Liver (tissue), 8 donors: ENCODE measurements at regions not wholly inside any gene's neighbourhood (a gene's known extent, or its start where the extent isn't known, plus 50 kb on each side); places are given as distances from the start of the nearest gene placed in this dataset.

ENCODE experiments used
- DNase-seq: peaks from one replicate; pipeline ENCODE4 v3.0.0-alpha.2; 2017; ENCODE audit warnings: low spot score
- H3K27ac ChIP-seq, 2 donors: one replicate each; pipeline ENCODE4 v1.7.0; 2013; ENCODE audit warnings: inconsistent platforms in 2 of 2, low read length in 2 of 2, control low read depth in 1 of 2, low read depth in 1 of 2, mild to moderate bottlenecking in 1 of 2
- H3K27me3 ChIP-seq, 4 donors: one replicate each; pipeline versions ENCODE4 v1.6.1 to v1.7.0; 2013; ENCODE audit warnings: low read length in 3 of 4, inconsistent platforms in 1 of 4, mild to moderate bottlenecking in 1 of 4, moderate library complexity in 1 of 4; ENCODE audit not compliant: control insufficient read depth in 4 of 4, insufficient read depth in 4 of 4
- H3K36me3 ChIP-seq, 4 donors: one replicate each; pipeline versions ENCODE4 v1.6.1 to v1.7.0; 2013; ENCODE audit warnings: low read length in 3 of 4, mild to moderate bottlenecking in 3 of 4, low read depth in 1 of 4, moderate library complexity in 1 of 4; ENCODE audit not compliant: control insufficient read depth in 4 of 4, insufficient read depth in 3 of 4
- H3K4me1 ChIP-seq, 4 donors: one replicate each; pipeline versions ENCODE4 v1.6.1 to v1.7.0; 2013; ENCODE audit warnings: low read length in 3 of 4, mild to moderate bottlenecking in 3 of 4, moderate library complexity in 1 of 4; ENCODE audit not compliant: control insufficient read depth in 4 of 4, insufficient read depth in 4 of 4
- H3K4me3 ChIP-seq, 3 donors: one replicate each; pipeline versions ENCODE4 v1.6.1 to v1.7.0; 2013; ENCODE audit warnings: low read length in 3 of 3, control low read depth in 1 of 3, low read depth in 1 of 3, mild to moderate bottlenecking in 1 of 3
- H3K9ac ChIP-seq, 2 donors: one replicate each; pipeline ENCODE4 v1.7.0; 2013; ENCODE audit warnings: low read length in 2 of 2, mild to moderate bottlenecking in 2 of 2, moderate library complexity in 2 of 2, control low read depth in 1 of 2, low read depth in 1 of 2
- H3K9me3 ChIP-seq, 4 donors: one replicate each; pipeline versions ENCODE4 v1.6.1 to v1.7.0; 2013; ENCODE audit warnings: low read length in 3 of 4; ENCODE audit not compliant: control insufficient read depth in 4 of 4
- EGR1 ChIP-seq, 2 donors: IDR thresholded peaks; 2 replicates each; pipeline ENCODE4 v1.6.1; 2016 to 2018; ENCODE audit warnings: antibody characterized with exemption in 2 of 2, low read depth in 2 of 2
- FOXA1 ChIP-seq: IDR thresholded peaks from 2 replicates; pipeline ENCODE4 v1.6.1; 2016; ENCODE audit warnings: antibody characterized with exemption
- FOXA2 ChIP-seq: IDR thresholded peaks from 2 replicates; pipeline ENCODE4 v1.6.1; 2016; ENCODE audit warnings: antibody characterized with exemption
- HNF4A ChIP-seq, 2 donors: conservative IDR thresholded peaks; 2 replicates each; pipeline ENCODE4 v1.6.1; 2016; ENCODE audit warnings: antibody characterized with exemption in 2 of 2, mild to moderate bottlenecking in 2 of 2
- JUND ChIP-seq, 2 donors: IDR thresholded peaks; 2 replicates each; pipeline ENCODE4 v1.6.1; 2016; ENCODE audit warnings: antibody characterized with exemption in 2 of 2
- NR2F2 ChIP-seq: IDR thresholded peaks from 2 replicates; pipeline ENCODE4 v1.6.1; 2016; ENCODE audit warnings: antibody characterized with exemption
- RAD21 ChIP-seq, 2 donors: IDR thresholded peaks; 2 replicates each; pipeline ENCODE4 v1.6.1; 2016; ENCODE audit warnings: antibody characterized with exemption in 2 of 2, mild to moderate bottlenecking in 2 of 2
- RXRA ChIP-seq, 2 donors: IDR thresholded peaks; 2 replicates each; pipeline ENCODE4 v1.6.1; 2017 to 2018; ENCODE audit warnings: antibody characterized with exemption in 2 of 2, mild to moderate bottlenecking in 1 of 2
- SP1 ChIP-seq: IDR thresholded peaks from 2 replicates; pipeline ENCODE4 v1.6.1; 2018; ENCODE audit warnings: antibody characterized with exemption, mild to moderate bottlenecking
- TAF1 ChIP-seq: conservative IDR thresholded peaks from 2 replicates; pipeline ENCODE4 v1.6.1; 2016; ENCODE audit warnings: antibody characterized with exemption, mild to moderate bottlenecking
- YY1 ChIP-seq: IDR thresholded peaks from 2 replicates; pipeline ENCODE4 v1.6.1; 2016; ENCODE audit warnings: antibody characterized with exemption, mild to moderate bottlenecking
- WGBS: extraction: QIAGEN DNeasy Blood & Tissue Kit; methylation state at CpG from one replicate; pipeline ENCODE4 v1.1.7; 2013; 5-methylcytosine and 5-hydroxymethylcytosine counted together
- TF ChIP-seq, protein P1 (sequence below): IDR thresholded peaks from 2 replicates; pipeline ENCODE4 v1.6.1; 2016; ENCODE audit warnings: antibody characterized with exemption
- TF ChIP-seq, protein P2 (sequence below): fragments of 150-350 bp; IDR thresholded peaks from 2 replicates; pipeline ENCODE4 v1.5.1; 2017; ENCODE audit warnings: improper control_type of control experiment, low read depth, low read length; ENCODE audit not compliant: missing input control
- TF ChIP-seq, protein P3 (sequence below): IDR thresholded peaks from 2 replicates; pipeline ENCODE4 v1.6.1; 2016; ENCODE audit warnings: antibody characterized with exemption
- TF ChIP-seq, protein P4 (sequence below): IDR thresholded peaks from 2 replicates; pipeline ENCODE4 v1.6.1; 2016; ENCODE audit warnings: antibody characterized with exemption
- donor health status: healthy.
- donor health status: healthy.
- donor health status: healthy.
- donor health status: healthy.
- donor health status: healthy.

DNA sequence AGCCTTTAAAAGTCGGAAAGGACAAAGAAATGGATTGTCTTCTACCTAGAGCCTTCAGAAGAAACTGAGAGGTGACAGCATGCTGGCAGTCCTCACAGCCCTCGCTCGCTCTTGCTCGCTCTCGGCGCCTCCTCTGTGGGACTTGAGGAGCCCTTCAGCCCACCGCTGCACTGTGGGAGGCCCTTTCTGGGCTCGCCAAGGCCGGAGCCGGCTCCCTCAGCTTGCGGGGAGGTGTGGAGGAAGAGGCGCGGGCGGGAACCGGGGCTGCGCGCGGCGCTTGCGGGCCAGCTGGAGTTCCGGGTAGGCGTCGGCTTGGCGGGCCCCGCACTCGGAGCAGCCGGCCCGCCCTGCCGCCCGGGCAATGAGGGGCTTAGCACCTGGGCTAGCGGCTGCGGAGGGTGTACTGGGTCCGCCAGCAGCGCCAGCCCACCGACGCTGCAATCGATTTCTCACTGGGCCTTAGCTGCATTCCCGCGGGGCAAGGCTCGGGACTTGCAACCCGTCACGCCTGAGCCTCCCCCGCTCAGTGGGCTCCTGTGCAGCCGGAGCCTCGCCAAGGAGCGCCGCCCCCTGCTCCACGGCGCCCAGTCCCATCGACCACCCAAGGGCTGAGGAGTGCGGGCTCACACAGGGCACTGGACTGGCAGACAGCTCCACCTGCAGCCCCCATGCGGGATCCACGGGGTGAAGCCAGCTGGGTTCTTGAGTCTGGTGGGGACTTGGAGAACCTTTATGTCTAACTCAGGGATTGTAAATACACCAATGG, 953.8 kb upstream of the GBE1 start:
- Histone ChIP-seq H3K9me3 (no peaks in the 10 kb centered on the region), H3K27me3 (no peaks in the 10 kb centered on the region), H3K36me3 (no peaks in the 10 kb centered on the region), H3K27ac (no peak overlapping the region), H3K4me1 (no peaks in the 10 kb centered on the region), H3K9ac (no peak overlapping the region), H3K4me3 (no peak overlapping the region)
- 93% methylated on average over 53 of the region's 53 CpGs for WGBS
- no peak for TF ChIP-seq FOXA2
- TF ChIP-seq HNF4A (conservative IDR thresholded peaks at IDR 0.05): no peak
- no peak for TF ChIP-seq RXRA (IDR thresholded peaks at IDR 0.05)
- no peak for TF ChIP-seq NR2F2
- TF ChIP-seq, protein P1, sequence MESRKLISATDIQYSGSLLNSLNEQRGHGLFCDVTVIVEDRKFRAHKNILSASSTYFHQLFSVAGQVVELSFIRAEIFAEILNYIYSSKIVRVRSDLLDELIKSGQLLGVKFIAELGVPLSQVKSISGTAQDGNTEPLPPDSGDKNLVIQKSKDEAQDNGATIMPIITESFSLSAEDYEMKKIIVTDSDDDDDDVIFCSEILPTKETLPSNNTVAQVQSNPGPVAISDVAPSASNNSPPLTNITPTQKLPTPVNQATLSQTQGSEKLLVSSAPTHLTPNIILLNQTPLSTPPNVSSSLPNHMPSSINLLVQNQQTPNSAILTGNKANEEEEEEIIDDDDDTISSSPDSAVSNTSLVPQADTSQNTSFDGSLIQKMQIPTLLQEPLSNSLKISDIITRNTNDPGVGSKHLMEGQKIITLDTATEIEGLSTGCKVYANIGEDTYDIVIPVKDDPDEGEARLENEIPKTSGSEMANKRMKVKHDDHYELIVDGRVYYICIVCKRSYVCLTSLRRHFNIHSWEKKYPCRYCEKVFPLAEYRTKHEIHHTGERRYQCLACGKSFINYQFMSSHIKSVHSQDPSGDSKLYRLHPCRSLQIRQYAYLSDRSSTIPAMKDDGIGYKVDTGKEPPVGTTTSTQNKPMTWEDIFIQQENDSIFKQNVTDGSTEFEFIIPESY: no peak
- no peak for DNase-seq

DNA sequence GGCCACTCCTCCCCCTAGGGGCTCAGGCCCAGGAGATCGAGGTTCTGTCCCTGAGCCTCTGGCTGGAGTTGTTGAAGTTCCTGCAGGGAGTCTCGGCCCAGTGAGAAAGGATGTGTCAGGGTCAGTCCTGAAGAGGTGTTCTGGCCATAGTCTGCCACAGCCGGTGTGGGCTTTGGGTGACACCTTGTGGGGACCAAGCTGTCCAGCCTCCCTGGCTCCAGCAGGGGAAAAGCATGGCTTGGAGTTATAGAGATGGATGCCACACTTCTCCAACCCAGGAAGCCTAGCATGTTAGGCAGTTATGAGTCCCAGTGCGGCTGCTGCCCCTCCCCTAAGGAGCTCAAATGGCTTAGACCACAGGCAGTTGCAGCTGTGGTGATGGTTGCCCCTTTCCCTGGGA, 945.6 kb upstream of the GBE1 start:
- Histone ChIP-seq H3K4me1 (no peaks in the 10 kb centered on the region), H3K36me3 (no peaks in the 10 kb centered on the region), H3K9me3 (no peaks in the 10 kb centered on the region), H3K4me3 (no peak overlapping the region), H3K27ac (no peak overlapping the region), H3K27me3 (no peaks in the 10 kb centered on the region), H3K9ac (no peak overlapping the region)
- 63% methylated on average over 4 of the region's 4 CpGs for WGBS
- no peak for DNase-seq
- TF ChIP-seq RAD21 (IDR thresholded peaks at IDR 0.05): peak; percentile 12 to 49
- TF ChIP-seq FOXA1: no peak
- TF ChIP-seq, protein P2, sequence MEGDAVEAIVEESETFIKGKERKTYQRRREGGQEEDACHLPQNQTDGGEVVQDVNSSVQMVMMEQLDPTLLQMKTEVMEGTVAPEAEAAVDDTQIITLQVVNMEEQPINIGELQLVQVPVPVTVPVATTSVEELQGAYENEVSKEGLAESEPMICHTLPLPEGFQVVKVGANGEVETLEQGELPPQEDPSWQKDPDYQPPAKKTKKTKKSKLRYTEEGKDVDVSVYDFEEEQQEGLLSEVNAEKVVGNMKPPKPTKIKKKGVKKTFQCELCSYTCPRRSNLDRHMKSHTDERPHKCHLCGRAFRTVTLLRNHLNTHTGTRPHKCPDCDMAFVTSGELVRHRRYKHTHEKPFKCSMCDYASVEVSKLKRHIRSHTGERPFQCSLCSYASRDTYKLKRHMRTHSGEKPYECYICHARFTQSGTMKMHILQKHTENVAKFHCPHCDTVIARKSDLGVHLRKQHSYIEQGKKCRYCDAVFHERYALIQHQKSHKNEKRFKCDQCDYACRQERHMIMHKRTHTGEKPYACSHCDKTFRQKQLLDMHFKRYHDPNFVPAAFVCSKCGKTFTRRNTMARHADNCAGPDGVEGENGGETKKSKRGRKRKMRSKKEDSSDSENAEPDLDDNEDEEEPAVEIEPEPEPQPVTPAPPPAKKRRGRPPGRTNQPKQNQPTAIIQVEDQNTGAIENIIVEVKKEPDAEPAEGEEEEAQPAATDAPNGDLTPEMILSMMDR: peak; percentile 17

DNA sequence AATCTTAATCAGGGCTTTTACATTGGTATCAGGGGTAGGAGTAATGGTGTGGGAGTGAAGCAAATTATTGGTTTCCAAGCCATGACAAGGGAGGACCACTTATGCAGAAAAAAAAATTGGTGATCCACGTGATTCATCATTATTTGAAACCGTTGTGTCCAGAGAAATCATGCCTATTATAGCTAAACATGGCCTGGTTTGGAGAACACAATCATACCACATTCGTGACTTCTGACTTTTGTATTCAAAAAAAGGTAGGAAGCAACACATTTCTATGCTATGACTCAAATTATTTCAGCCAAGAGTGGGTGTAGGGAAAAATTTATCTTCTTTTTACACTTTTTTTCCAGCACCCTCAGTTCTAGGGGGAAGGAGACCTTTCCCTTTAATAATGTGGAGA, 924.3 kb upstream of the GBE1 start:
- Histone ChIP-seq H3K27ac (no peak overlapping the region), H3K9me3 (no peaks in the 10 kb centered on the region), H3K27me3 (no peaks in the 10 kb centered on the region), H3K4me3 (no peak overlapping the region), H3K4me1 (no peaks in the 10 kb centered on the region), H3K36me3 (no peaks in the 10 kb centered on the region), H3K9ac (no peak overlapping the region)
- 37% methylated on average over 3 of the region's 3 CpGs for WGBS
- DNase-seq: no peak
- TF ChIP-seq TAF1 (no peak), EGR1 (IDR thresholded peaks at IDR 0.05; ENCODE audit: low read depth in 2 of 2) (no peak), RXRA (IDR thresholded peaks at IDR 0.05) (no peak), SP1 (no peak), YY1 (no peak), FOXA2 (no peak), RAD21 (IDR thresholded peaks at IDR 0.05) (no peak), JUND (IDR thresholded peaks at IDR 0.05) (no peak), HNF4A (conservative IDR thresholded peaks at IDR 0.05) (no peak), FOXA1 (no peak)
- TF ChIP-seq, protein P3, sequence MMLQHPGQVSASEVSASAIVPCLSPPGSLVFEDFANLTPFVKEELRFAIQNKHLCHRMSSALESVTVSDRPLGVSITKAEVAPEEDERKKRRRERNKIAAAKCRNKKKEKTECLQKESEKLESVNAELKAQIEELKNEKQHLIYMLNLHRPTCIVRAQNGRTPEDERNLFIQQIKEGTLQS: no peak
- TF ChIP-seq, protein P2: no peak
- TF ChIP-seq, protein P1: no peak
- TF ChIP-seq, protein P4, sequence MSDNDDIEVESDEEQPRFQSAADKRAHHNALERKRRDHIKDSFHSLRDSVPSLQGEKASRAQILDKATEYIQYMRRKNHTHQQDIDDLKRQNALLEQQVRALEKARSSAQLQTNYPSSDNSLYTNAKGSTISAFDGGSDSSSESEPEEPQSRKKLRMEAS: no peak
